ENCODE measurements at regions not wholly inside any gene's neighbourhood (a gene's known extent, or its start where the extent isn't known, plus 50 kb on each side); places are given as distances from the start of the nearest gene placed in this dataset.

DNA sequence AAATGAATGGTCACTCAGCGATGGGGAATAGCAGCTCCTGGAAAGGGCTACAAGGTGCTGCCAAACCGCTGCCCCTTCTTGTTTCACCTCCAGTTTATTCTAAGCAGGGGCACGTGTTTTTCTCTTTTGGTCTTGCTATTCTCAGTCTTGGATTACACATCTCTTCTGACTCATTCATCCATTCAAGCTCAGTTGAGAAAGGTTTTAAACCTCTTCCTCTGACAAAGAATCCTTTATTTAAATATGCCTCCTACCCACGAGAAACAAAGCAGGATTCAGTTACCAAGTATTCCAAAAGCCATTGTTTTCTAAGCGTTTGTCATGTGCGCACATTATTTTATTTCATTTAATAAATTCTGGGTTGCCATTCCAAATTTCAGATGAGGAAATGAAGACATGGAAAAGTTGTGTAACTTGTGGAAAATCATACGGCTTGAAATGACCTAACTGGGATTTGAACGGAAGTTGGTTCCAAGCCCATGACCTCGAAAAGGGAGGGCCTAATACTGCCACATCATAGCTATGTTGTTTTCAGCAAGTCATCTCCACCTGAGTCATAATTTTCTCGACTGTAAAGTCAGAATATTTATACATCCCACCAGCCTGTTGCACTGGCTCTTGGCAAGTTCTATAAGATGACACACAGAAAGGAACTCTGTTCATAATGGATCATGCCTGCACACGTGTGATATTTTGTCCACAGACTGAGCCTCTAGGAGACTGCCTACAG is 292.0 kb upstream of the SLCO3A1 start:
- no peak for TF ChIP-seq POLR2A (IDR thresholded peaks at IDR 0.05)
- no peak for TF ChIP-seq CTCF (IDR thresholded peaks at IDR 0.05 in 4 of 5, conservative IDR thresholded peaks at IDR 0.05 in 1 of 5)

GRCh38 chr15:91562698-91563097 is 290.8 kb upstream of the SLCO3A1 start:
- no peak for ATAC-seq
- in situ Hi-C loops (cut with MboI; ENCODE audit: low sequenced_read_pairs in 4 of 4) = no loop called here
- DNase-seq = no peak
- no peaks in the 10 kb centered on the region for H3K36me3 ChIP-seq
- no peaks in the 10 kb centered on the region for H3K9me3 ChIP-seq
- no peak overlapping the region for H3K27ac ChIP-seq
- no peak overlapping the region for H3K4me3 ChIP-seq
- H3K27me3 ChIP-seq = no peaks in the 10 kb centered on the region
- TF ChIP-seq POLR2A (IDR thresholded peaks at IDR 0.05) (no peak), CTCF (IDR thresholded peaks at IDR 0.05 in 4 of 5, conservative IDR thresholded peaks at IDR 0.05 in 1 of 5) (no peak)
- peaks cover 0 to 15% of the 10 kb centered on the region in 2 donors for H3K4me1 ChIP-seq
- intact Hi-C loops (cut with DNase I; ENCODE audit: low total_unique reads) = no loop called here

More for the DNA sequence above, 292.0 kb upstream of the SLCO3A1 start:
- in situ Hi-C loops (cut with MboI; ENCODE audit: low sequenced_read_pairs in 4 of 4) (no loop called here), intact Hi-C loops (cut with DNase I; ENCODE audit: low total_unique reads) (loop anchor here (1.0 kb wide), 1 partner anchor 25 kb away; no protein-coding TSS in a partner anchor)
- ATAC-seq = peak; percentile 97
- peak overlapping the region; percentile 77 to 81 (median 78) for H3K27ac ChIP-seq
- DNase-seq = peak; percentile 64 to 80
- H3K36me3 ChIP-seq = no peaks in the 10 kb centered on the region
- H3K27me3 ChIP-seq = no peaks in the 10 kb centered on the region
- peaks cover 0 to 15% of the 10 kb centered on the region in 2 donors for H3K4me1 ChIP-seq
- H3K4me3 ChIP-seq = peak overlapping the region in 1 of 4 donors; percentile 9
- H3K9me3 ChIP-seq = no peaks in the 10 kb centered on the region

DNA sequence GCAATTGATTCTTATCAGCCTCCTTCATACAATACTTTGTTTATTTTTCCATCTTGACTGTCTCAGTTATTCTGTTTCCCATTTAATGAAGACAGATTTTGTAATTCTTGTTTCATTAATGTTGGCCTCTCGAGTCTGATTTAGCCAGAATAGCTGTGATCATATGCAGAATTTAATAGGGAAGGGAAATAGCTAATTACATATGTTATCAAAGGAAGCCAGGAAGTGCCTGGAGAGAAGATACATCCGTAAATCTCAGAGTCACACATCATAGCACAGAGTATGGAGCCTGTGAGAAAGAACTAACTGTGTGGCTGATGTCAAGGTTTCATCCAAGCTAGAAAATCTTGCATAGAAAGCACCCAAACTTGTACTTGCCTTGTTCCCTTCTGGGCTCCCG is 288.9 kb upstream of the SLCO3A1 start:
- Histone ChIP-seq H3K36me3 (no peaks in the 10 kb centered on the region), H3K4me1 (peaks cover 0 to 15% of the 10 kb centered on the region in 2 donors), H3K9me3 (no peaks in the 10 kb centered on the region), H3K27me3 (no peaks in the 10 kb centered on the region), H3K4me3 (no peak overlapping the region), H3K27ac (no peak overlapping the region)
- no peak for TF ChIP-seq CTCF (IDR thresholded peaks at IDR 0.05 in 4 of 5, conservative IDR thresholded peaks at IDR 0.05 in 1 of 5)
- in situ Hi-C loops (cut with MboI; ENCODE audit: low sequenced_read_pairs in 4 of 4) (no loop called here), intact Hi-C loops (cut with DNase I; ENCODE audit: low total_unique reads) (no loop called here)
- no peak for ATAC-seq
- no peak for DNase-seq

DNA sequence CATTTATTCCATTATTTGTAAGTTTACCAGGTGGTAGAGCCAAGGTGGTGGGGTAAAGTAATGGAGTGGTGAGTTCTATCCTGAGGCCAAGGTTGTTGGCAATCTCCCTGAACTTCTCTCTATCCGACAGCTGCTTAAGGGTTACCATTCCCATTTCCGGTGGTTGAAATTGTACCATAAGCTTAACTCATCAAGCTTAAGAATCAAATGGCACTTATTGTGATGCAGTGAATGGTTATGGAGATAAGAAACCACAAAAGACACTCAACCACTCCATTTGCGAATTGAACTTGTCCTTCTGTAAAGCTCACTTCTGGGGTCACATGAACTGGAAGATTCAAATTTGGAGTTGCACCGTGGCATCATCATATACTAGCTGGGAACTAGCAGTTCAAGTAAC is 287.4 kb upstream of the SLCO3A1 start:
- H3K4me3 ChIP-seq = no peak overlapping the region
- H3K4me1 ChIP-seq = peaks cover 0 to 12% of the 10 kb centered on the region in 2 donors
- in situ Hi-C loops (cut with MboI; ENCODE audit: low sequenced_read_pairs in 4 of 4) = no loop called here
- H3K36me3 ChIP-seq = no peaks in the 10 kb centered on the region
- no peak overlapping the region for H3K27ac ChIP-seq
- H3K9me3 ChIP-seq = no peaks in the 10 kb centered on the region
- H3K27me3 ChIP-seq = no peaks in the 10 kb centered on the region
- intact Hi-C loops (cut with DNase I; ENCODE audit: low total_unique reads) = no loop called here
- TF ChIP-seq POLR2A (IDR thresholded peaks at IDR 0.05) (no peak), CTCF (IDR thresholded peaks at IDR 0.05 in 4 of 5, conservative IDR thresholded peaks at IDR 0.05 in 1 of 5) (no peak)
- ATAC-seq (no peak), DNase-seq (no peak)

DNA sequence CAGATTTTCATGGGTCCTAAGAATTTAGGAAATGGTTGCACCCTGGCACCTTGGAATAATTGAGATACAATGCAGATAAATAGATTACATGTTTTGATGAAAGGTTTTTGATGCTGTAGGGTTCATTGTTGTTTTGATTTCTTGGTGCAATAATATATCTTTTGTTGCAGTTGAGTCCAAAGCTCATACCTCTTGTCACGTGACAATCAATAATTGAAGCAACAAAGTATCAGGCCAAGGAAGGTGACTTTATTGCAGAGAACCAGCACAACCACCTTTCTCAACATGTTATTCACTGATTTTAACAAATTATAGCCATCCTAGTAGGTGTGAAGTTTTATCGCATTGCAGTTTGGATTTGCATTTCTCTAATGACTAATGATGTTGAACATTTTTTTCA is 285.5 kb upstream of the SLCO3A1 start:
- TF ChIP-seq CTCF (IDR thresholded peaks at IDR 0.05 in 4 of 5, conservative IDR thresholded peaks at IDR 0.05 in 1 of 5) = no peak
- Histone ChIP-seq H3K4me3 (no peak overlapping the region), H3K9me3 (no peaks in the 10 kb centered on the region), H3K4me1 (no peaks in the 10 kb centered on the region), H3K36me3 (no peaks in the 10 kb centered on the region), H3K27ac (no peak overlapping the region), H3K27me3 (no peaks in the 10 kb centered on the region)
- DNase-seq = no peak
- in situ Hi-C loops (cut with MboI; ENCODE audit: low sequenced_read_pairs in 4 of 4) = no loop called here
- ATAC-seq = no peak
- intact Hi-C loops (cut with DNase I; ENCODE audit: low total_unique reads) = no loop called here

All from gastrocnemius medialis (tissue), 4 donors.